ENCODE measurements at regions not wholly inside any gene's neighbourhood (a gene's known extent, or its start where the extent isn't known, plus 50 kb on each side); places are given as distances from the start of the nearest gene placed in this dataset.
A peak's percentile ranks its signal among the peaks of the same experiment; 100 is the strongest.

GRCh38 chr5:124796495-124796894, 50.1 kb upstream of the ZNF608 start:
- TF ChIP-seq CTCF (IDR thresholded peaks at IDR 0.05; ENCODE audit: low read length, missing control alignments) = no peak
- no peak overlapping the region for H3K4me3 ChIP-seq (replicated peaks; ENCODE audit: low read depth, low read length)
- DNase-seq (ENCODE audit: low read depth) = no peak

- no peak for TF ChIP-seq CTCF (IDR thresholded peaks at IDR 0.05; ENCODE audit: low read length, missing control alignments)
- peak; percentile 29 for DNase-seq (ENCODE audit: low read depth)
- H3K4me3 ChIP-seq (replicated peaks; ENCODE audit: low read depth, low read length) = no peak overlapping the region
Measured at GRCh38 chr5:124797665-124798087, 51.2 kb upstream of the ZNF608 start.

DNA sequence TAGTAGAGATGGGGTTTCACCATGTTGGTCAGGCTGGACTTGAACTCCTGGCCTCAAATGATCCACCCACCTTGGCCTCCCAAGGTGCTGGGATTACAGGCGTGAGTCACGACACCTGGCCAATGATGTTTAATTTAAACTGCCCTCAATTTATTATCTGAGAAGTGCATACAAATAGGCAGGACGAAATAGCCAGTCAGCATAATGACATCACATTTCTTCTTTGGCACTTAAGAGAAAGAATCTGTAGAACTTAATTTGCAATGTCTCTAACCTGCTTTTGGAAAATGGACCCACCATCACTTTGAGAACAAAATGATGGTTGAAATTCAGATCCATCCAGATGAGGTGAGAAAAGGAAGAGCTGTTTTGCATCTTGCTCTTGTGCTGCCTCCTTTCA, 52.5 kb upstream of the ZNF608 start:
- no peak overlapping the region for H3K4me3 ChIP-seq (replicated peaks; ENCODE audit: low read depth, low read length)
- no peak for TF ChIP-seq CTCF (IDR thresholded peaks at IDR 0.05; ENCODE audit: low read length, missing control alignments)
- no peak for DNase-seq (ENCODE audit: low read depth)

DNA sequence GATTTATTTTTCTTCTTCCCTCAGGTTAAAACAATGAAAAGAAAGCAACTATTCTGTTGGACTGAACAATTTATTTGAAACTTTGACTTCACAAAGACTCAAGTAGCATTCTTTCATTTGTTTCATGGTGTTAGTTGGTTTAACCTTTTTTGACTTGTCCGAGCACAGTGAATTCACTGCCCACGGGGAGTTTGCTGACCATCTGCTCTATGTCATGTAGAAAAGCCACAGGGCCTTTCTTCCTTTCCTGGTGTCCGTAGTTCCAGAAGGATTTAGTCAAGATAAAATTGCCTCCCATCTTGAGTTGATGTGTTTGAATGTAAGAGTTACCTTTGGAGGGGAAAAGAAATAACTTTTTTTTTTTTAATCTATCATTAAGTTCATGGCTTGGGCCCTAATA, 55.1 kb upstream of the ZNF608 start:
- H3K4me3 ChIP-seq (replicated peaks; ENCODE audit: low read depth, low read length) = no peak overlapping the region
- no peak for TF ChIP-seq CTCF (IDR thresholded peaks at IDR 0.05; ENCODE audit: low read length, missing control alignments)
- no peak for DNase-seq (ENCODE audit: low read depth)

GRCh38 chr5:124803617-124804323, 57.3 kb upstream of the ZNF608 start:
- no peak for TF ChIP-seq CTCF (IDR thresholded peaks at IDR 0.05; ENCODE audit: low read length, missing control alignments)
- H3K4me3 ChIP-seq (replicated peaks; ENCODE audit: low read depth, low read length) = no peak overlapping the region
- DNase-seq (ENCODE audit: low read depth) = no peak

GRCh38 chr5:124806026-124806372, 59.6 kb upstream of the ZNF608 start:
- no peak for DNase-seq (ENCODE audit: low read depth)
- no peak for TF ChIP-seq CTCF (IDR thresholded peaks at IDR 0.05; ENCODE audit: low read length, missing control alignments)
- no peak overlapping the region for H3K4me3 ChIP-seq (replicated peaks; ENCODE audit: low read depth, low read length)
